ENCODE measurements at regions not wholly inside any gene's neighbourhood (a gene's known extent, or its start where the extent isn't known, plus 50 kb on each side); places are given as distances from the start of the nearest gene placed in this dataset.

GRCh38 chr4:62835631-62836030 lies 1573.6 kb downstream of the TECRL start:
- TF ChIP-seq, protein P1, sequence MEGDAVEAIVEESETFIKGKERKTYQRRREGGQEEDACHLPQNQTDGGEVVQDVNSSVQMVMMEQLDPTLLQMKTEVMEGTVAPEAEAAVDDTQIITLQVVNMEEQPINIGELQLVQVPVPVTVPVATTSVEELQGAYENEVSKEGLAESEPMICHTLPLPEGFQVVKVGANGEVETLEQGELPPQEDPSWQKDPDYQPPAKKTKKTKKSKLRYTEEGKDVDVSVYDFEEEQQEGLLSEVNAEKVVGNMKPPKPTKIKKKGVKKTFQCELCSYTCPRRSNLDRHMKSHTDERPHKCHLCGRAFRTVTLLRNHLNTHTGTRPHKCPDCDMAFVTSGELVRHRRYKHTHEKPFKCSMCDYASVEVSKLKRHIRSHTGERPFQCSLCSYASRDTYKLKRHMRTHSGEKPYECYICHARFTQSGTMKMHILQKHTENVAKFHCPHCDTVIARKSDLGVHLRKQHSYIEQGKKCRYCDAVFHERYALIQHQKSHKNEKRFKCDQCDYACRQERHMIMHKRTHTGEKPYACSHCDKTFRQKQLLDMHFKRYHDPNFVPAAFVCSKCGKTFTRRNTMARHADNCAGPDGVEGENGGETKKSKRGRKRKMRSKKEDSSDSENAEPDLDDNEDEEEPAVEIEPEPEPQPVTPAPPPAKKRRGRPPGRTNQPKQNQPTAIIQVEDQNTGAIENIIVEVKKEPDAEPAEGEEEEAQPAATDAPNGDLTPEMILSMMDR (IDR thresholded peaks at IDR 0.05; ENCODE audit: poor library complexity): no peak
- no peak for TF ChIP-seq EZH2phosphoT487 (IDR thresholded peaks at IDR 0.05; ENCODE audit: low read depth, severe bottlenecking, unreplicated experiment)
- TF ChIP-seq EZH2 (IDR thresholded peaks at IDR 0.05; ENCODE audit: borderline replicate concordance): no peak
